ENCODE measurements at regions not wholly inside any gene's neighbourhood (a gene's known extent, or its start where the extent isn't known, plus 50 kb on each side); places are given as distances from the start of the nearest gene placed in this dataset.

DNA sequence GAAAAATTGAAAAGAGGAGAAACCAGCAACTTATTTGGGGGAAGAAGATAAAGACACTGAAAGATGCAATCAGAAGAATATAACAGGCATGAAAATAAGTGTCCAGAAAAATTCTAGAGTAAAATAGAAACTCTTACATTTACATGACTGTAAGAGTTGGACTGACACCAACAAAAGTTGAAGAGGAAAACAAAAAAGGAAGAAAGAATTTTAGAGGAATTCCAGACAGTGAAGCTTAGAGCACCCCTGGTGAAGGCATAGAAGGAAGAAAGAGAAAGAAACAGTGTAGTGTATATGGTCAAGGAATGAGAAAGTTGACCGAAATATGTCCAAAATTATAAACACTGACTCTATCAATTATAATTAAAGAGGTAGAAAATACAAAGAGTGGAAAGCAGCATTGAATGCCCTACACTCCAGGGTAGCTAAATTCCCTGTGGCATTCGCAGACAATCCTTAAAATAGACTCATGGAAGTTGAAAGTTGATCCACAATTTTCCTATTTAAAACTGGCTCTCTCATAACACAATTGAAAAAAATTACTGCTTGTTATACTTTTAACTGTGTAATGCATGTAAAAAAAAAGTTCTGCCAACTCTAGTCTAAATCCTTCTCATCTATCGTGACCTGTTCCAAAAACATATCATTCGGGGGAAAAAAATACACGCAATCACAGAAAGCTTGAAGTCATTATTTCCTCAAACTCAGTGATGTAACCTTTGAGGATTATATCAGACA, 102.6 kb upstream of the ABI3BP start:
- no peak for TF ChIP-seq SP1 (IDR thresholded peaks at IDR 0.05; ENCODE audit: low read depth, low read length)
- TF ChIP-seq TAF1 (IDR thresholded peaks at IDR 0.05; ENCODE audit: borderline replicate concordance, low read depth, low read length) = no peak
- TF ChIP-seq IRF4 (IDR thresholded peaks at IDR 0.05; ENCODE audit: low read depth, low read length) = no peak
- no peak for TF ChIP-seq POLR2AphosphoS5 (IDR thresholded peaks at IDR 0.05; ENCODE audit: low read length)
- TF ChIP-seq POLR2A (IDR thresholded peaks at IDR 0.05; ENCODE audit: low read depth, low read length) = no peak
- TF ChIP-seq ESRRA (IDR thresholded peaks at IDR 0.05; ENCODE audit: low read length) = no peak
- TF ChIP-seq, protein P1, sequence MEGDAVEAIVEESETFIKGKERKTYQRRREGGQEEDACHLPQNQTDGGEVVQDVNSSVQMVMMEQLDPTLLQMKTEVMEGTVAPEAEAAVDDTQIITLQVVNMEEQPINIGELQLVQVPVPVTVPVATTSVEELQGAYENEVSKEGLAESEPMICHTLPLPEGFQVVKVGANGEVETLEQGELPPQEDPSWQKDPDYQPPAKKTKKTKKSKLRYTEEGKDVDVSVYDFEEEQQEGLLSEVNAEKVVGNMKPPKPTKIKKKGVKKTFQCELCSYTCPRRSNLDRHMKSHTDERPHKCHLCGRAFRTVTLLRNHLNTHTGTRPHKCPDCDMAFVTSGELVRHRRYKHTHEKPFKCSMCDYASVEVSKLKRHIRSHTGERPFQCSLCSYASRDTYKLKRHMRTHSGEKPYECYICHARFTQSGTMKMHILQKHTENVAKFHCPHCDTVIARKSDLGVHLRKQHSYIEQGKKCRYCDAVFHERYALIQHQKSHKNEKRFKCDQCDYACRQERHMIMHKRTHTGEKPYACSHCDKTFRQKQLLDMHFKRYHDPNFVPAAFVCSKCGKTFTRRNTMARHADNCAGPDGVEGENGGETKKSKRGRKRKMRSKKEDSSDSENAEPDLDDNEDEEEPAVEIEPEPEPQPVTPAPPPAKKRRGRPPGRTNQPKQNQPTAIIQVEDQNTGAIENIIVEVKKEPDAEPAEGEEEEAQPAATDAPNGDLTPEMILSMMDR (IDR thresholded peaks at IDR 0.05 in 2 of 3, conservative IDR thresholded peaks at IDR 0.05 in 1 of 3; ENCODE audit: control insufficient read depth in 2 of 3, extremely low read depth in 1 of 3, insufficient read depth in 1 of 3, low read depth in 3 of 3, low read length in 3 of 3) = no peak
- no peak for TF ChIP-seq CBX3 (IDR thresholded peaks at IDR 0.05; ENCODE audit: borderline replicate concordance, low read depth)
- no peak for TF ChIP-seq MEF2B (IDR thresholded peaks at IDR 0.05; ENCODE audit: partially characterized antibody, poor library complexity, severe bottlenecking)
- TF ChIP-seq, protein P2, sequence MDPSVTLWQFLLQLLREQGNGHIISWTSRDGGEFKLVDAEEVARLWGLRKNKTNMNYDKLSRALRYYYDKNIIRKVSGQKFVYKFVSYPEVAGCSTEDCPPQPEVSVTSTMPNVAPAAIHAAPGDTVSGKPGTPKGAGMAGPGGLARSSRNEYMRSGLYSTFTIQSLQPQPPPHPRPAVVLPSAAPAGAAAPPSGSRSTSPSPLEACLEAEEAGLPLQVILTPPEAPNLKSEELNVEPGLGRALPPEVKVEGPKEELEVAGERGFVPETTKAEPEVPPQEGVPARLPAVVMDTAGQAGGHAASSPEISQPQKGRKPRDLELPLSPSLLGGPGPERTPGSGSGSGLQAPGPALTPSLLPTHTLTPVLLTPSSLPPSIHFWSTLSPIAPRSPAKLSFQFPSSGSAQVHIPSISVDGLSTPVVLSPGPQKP (IDR thresholded peaks at IDR 0.05; ENCODE audit: low read depth, low read length) = no peak

All from GM12878 (cell line).